Adrenal gland (tissue), 9 donors: ENCODE measurements at regions not wholly inside any gene's neighbourhood (a gene's known extent, or its start where the extent isn't known, plus 50 kb on each side); places are given as distances from the start of the nearest gene placed in this dataset.

Experiments used
- DNase-seq, 7 donors: peaks; one replicate each; pipeline ENCODE4 v3.0.0-alpha.2; 2019 to 2020
- H3K27ac ChIP-seq, 5 donors: fragments of 200-600 bp; sonication (generic) in 4 of 5; 1 replicate in 3 of 5; 2 replicates in 2 of 5; pipeline versions ENCODE4 v1.5.1 to v1.8.0; 2016 to 2020; ENCODE audit warnings: mild to moderate bottlenecking in 1 of 5
- H3K27me3 ChIP-seq: fragments of 200-600 bp; 2 replicates; pipeline ENCODE4 v1.8.0; 2021
- H3K36me3 ChIP-seq, 2 donors: fragments of 200-600 bp; replicated peaks in 1 of 2; 1 replicate in 1 of 2; 2 replicates in 1 of 2; pipeline versions ENCODE4 v1.5.1 to v1.8.0; 2018 to 2022
- H3K4me1 ChIP-seq, 2 donors: fragments of 200-600 bp; replicated peaks in 1 of 2; 1 replicate in 1 of 2; 2 replicates in 1 of 2; pipeline versions ENCODE4 v1.5.1 to v1.8.0; 2018 to 2021
- H3K4me3 ChIP-seq, 4 donors: fragments of 200-600 bp; sonication (generic) in 3 of 4; one replicate each; pipeline ENCODE4 v1.5.1; 2016 to 2018
- H3K9me3 ChIP-seq, 3 donors: fragments of 200-600 bp; sonication (generic) in 1 of 3; replicated peaks in 1 of 3; 1 replicate in 2 of 3; 2 replicates in 1 of 3; pipeline versions ENCODE4 v1.5.1 to v1.8.0; 2016 to 2021
- CTCF ChIP-seq, 6 experiments: fragments of 450-650 bp in 4 of 6; fragments of 200-600 bp in 2 of 6; sonication (generic) in 1 of 6; IDR thresholded peaks; 1 replicate in 5 of 6; 2 replicates in 1 of 6; pipeline versions ENCODE4 v1.5.1 to v1.8.0; 2016 to 2021; ENCODE audit warnings: antibody characterized with exemption in 6 of 6, mild to moderate bottlenecking in 2 of 6, moderate library complexity in 1 of 6
- POLR2A ChIP-seq, 2 donors: fragments of 450-650 bp; IDR thresholded peaks; one replicate each; pipeline ENCODE4 v1.6.1; 2017; ENCODE audit warnings: antibody characterized with exemption in 2 of 2, mild to moderate bottlenecking in 2 of 2, moderate library complexity in 1 of 2
- WGBS, 4 donors: extraction: QIAGEN DNeasy Blood & Tissue Kit in 2 of 4; methylation state at CpG; one replicate each; pipeline versions ENCODE4 v1.1.5 to v1.1.7; 2013 to 2017; 5-methylcytosine and 5-hydroxymethylcytosine counted together
- intact Hi-C, 2 donors: fragments of 100-400 bp; cut with DNase I; formaldehyde crosslinking; loops; one replicate each; pipeline versions ENCODE4 v1.14.1 to v1.15.0; 2022 to 2023
- donor health status: healthy with polysubstance abuse.
- donor health status: Bipolar disorder and iron deficiency.
- donor health status: DM: yes; HTN: yes; CAD: no.
- donor health status: DM: no; HTN: no; CAD: no.
- donor health status: DM: no; HTN: no; CAD: no.

GRCh38 chr9:86721226-86721781 lies 226.0 kb downstream of the GAS1 start:
- Histone ChIP-seq H3K27me3 (no peaks in the 10 kb centered on the region), H3K27ac (peak overlapping the region in 1 of 5 donors; percentile 50), H3K9me3 (no peaks in the 10 kb centered on the region), H3K4me1 (peaks cover 0 to 9% of the 10 kb centered on the region in 2 donors), H3K36me3 (no peaks in the 10 kb centered on the region), H3K4me3 (no peak overlapping the region)
- DNase-seq: no peak
- intact Hi-C loops: no loop called here
- no peak for TF ChIP-seq POLR2A (IDR thresholded peaks at IDR 0.05)
- no peak for TF ChIP-seq CTCF (IDR thresholded peaks at IDR 0.05)
- 34 to 50% (median 41%) methylated on average over 5 of the region's 5 CpGs for WGBS, 4 donors

DNA sequence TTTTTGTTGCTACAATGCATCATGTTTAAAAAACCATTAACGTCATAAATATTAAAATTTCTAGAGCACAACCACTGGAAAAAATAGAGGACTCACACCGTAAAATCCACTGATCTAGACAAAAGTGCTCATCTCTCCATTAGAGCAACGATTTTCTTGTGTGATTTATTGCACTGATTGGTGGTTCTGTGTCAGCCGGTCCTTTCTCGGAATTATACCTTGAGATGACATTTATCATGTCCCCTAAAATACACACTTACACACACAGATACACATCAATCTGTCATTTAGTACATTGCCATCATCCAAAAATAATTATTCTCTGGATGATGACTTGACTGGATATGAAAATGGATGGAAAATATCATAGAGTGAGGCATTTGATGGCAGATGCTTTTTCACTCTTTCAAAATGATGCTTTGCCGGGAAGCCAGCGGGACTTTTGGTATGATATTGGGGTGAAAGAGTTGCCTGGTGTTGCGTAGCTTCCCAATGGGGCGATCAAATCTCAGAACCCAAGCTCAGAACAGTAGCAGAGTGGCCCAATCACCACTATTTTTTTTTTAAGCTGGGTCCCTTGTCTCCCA lies 226.6 kb downstream of the GAS1 start:
- no peaks in the 10 kb centered on the region for H3K36me3 ChIP-seq
- WGBS, 4 donors: 87 to 88% (median 87%) methylated on average over 9 of the region's 9 CpGs
- no peaks in the 10 kb centered on the region for H3K9me3 ChIP-seq
- no peak overlapping the region for H3K4me3 ChIP-seq
- no peak for TF ChIP-seq POLR2A (IDR thresholded peaks at IDR 0.05)
- TF ChIP-seq CTCF (IDR thresholded peaks at IDR 0.05): no peak
- H3K27ac ChIP-seq: no peak overlapping the region
- peaks cover 0 to 9% of the 10 kb centered on the region in 2 donors for H3K4me1 ChIP-seq
- H3K27me3 ChIP-seq: no peaks in the 10 kb centered on the region
- intact Hi-C loops: no loop called here
- DNase-seq: no peak

DNA sequence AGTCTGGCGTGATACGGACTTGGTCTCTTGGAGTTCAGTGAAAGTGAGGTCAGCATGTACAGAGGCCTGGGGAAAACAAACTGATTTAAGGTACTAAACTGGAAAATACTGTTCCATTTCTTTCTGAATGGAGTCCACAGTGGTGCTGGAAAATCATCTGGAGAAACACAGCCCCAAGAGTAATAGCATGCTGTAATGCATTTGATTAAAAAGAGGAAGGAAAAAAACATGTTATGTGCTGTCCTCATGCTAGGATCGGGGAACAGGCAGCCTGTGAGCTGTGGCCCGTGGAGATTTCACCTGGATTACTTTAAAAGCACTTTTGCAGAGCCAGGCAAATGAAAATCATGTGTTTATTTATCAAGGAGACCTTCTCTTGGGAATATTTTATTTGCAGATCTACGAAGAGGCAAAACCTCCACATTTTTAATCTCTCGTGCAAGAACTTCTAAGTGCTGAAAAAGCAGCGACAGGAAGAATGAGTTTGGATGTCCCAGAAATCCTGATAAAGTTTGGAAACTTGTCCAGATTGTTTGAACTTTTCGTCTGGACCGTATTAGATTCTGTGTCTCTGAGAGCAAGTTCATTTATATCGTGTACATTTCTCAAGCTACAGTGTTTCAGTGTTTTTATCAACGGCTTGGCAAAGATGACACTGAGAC lies 228.8 kb downstream of the GAS1 start:
- Histone ChIP-seq H3K27me3 (no peaks in the 10 kb centered on the region), H3K9me3 (no peaks in the 10 kb centered on the region), H3K27ac (no peak overlapping the region), H3K4me1 (peaks cover 0 to 9% of the 10 kb centered on the region in 2 donors), H3K36me3 (no peaks in the 10 kb centered on the region), H3K4me3 (no peak overlapping the region)
- intact Hi-C loops: no loop called here
- WGBS, 4 donors: 66 to 79% (median 73%) methylated on average over 11 of the region's 11 CpGs
- DNase-seq: no peak
- TF ChIP-seq CTCF (IDR thresholded peaks at IDR 0.05) (no peak), POLR2A (IDR thresholded peaks at IDR 0.05) (no peak)

- no peaks in the 10 kb centered on the region for H3K36me3 ChIP-seq
- intact Hi-C loops: no loop called here
- H3K4me3 ChIP-seq: no peak overlapping the region
- no peak for DNase-seq
- H3K4me1 ChIP-seq: no peaks in the 10 kb centered on the region
- H3K9me3 ChIP-seq: no peaks in the 10 kb centered on the region
- no peaks in the 10 kb centered on the region for H3K27me3 ChIP-seq
- WGBS, 4 donors: 82 to 87% (median 84%) methylated on average over 4 of the region's 4 CpGs
- no peak for TF ChIP-seq CTCF (IDR thresholded peaks at IDR 0.05)
- TF ChIP-seq POLR2A (IDR thresholded peaks at IDR 0.05): no peak
- H3K27ac ChIP-seq: no peak overlapping the region
Measured at GRCh38 chr9:86716326-86716922, 230.9 kb downstream of the GAS1 start.
